ENCODE measurements at regions not wholly inside any gene's neighbourhood (a gene's known extent, or its start where the extent isn't known, plus 50 kb on each side); places are given as distances from the start of the nearest gene placed in this dataset.

DNA sequence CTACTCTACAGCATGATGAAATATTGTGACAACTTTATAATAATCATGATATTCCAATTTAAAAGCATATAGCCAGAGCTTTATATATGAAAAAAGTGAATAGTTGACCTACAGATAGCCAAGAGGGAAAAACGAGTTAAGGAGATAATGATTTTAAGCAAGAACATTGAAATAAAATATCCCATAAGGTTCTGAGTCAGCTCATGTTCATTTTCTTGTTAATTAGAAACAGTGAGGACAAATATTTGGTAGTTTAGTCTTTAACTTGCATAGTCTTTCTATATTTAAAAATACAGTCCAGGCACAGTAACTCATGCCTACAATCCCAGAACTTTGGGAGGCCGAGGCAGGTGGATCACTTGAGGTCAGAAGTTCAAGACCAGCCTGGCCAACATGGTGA, 55.8 kb upstream of the CDH6 start:
- DNase-seq (ENCODE audit: extremely low read depth, low read depth, low spot score): no peak

DNA sequence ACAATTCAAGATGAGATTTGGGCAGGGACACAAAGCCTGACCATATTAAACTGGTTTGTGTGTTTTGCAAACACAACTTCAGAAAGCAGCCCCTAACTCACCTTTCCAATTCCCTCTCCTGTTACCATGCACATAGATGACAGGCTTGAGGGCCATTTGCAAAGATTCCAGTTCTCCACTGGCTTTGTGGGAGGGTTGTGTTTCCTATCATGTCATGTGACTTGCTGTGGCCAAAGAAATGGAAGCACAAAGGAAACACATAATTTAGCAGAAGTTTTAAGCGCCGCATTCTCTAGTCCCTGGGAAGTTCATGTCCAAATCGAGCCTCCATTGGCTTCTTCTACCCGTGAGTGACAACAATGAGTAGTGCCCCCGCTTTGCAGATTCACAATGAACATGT, 57.9 kb upstream of the CDH6 start:
- DNase-seq (ENCODE audit: extremely low read depth, low read depth, low spot score): no peak

DNA sequence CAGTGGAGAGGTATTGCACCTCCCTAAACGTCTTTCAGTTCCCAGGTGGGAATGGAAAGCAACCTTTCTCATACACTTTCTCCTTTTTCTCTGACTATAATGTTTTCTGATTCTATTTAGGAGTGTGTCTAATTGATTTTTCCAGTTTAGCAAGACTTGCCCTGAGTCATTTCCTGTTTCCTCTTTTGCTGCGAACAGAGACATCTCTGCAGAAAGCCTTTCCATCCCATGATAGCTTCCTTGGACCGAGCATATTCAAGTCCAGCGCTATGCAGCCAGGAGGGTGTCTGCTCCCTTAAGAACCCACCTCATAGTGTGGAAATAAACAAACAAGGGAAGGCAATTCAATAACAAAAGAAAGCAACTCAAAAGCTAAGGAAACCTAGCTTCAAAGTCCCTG, 60.0 kb upstream of the CDH6 start:
- DNase-seq (ENCODE audit: extremely low read depth, low read depth, low spot score): peak; percentile 0

DNA sequence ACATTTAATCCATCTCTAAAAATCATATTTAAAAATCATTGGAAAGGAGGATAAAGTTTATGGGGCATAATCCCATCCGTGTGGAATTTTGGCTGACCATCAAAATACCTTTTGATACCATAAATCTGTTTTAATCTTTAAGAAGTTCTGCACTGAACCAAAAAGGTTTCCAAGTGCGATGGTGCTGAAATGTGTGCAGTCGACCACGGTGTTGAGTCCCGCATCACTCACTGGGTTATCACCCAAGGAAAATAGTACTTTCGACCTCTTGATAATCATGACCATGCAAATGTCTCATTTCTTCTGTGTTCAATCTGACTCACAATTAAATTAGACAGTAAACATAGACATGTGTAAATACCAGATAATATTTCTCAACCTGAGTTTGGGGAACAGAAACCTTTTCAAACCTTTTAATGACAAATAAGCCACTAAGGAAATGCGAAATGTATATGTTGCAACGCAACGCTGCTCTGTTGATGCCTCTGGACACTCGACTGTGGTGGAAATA, 62.0 kb upstream of the CDH6 start:
- DNase-seq (ENCODE audit: extremely low read depth, low read depth, low spot score): no peak

DNA sequence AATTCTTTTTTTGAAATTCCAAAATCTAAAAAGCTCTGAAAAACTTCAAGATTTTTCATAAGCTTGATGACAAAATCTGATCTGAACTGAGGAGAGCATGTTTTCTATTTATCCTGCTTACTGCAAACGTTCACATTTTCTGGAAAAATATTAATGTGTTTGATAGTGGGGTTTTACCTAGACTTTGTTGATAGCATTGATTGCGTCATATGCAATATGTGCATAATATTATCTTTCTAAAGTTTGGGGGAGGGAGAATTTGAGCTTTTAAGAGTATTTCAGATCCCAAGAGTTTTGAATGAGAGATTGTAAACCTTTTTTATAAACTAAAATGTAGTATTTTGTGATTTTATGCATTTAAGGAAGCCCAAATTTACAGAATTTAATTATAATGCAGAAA, 62.8 kb upstream of the CDH6 start:
- no peak for DNase-seq (ENCODE audit: extremely low read depth, low read depth, low spot score)

DNA sequence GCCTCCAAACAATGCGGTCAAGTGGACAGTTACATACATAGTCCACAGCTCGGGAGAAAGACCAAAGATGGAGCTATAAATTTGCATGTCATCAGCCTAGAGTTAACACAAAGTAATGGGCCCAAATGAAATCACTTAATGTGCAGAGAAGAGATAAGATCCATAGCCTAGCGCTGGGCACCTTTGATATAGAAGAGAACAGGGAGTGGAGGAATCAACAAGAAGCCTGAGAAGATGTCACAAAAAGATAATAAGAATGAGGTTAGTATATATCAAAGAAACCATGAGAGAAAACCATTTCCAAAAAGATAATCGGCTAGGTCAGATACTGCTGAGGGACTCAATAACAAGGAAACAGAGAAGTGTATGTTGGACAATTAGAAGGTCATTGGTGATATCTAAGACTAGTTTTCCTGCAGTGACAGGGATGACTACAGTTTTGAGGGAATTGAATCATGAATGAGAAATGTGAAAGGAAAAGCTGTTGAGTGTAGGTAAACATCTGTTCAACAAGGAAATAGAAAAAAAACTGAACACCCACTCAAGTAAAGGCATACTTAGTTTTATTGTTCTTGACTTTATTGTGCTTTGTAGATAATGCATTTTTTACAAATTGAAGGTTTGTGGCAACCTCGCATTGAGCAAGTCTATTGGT, 68.7 kb upstream of the CDH6 start:
- no peak for DNase-seq (ENCODE audit: extremely low read depth, low read depth, low spot score)

- DNase-seq (ENCODE audit: extremely low read depth, low read depth, low spot score): no peak
These were observed 69.5 kb upstream of the CDH6 start for GRCh38 chr5:31124026-31124425.

GRCh38 chr5:31122998-31123951, 70.2 kb upstream of the CDH6 start:
- DNase-seq (ENCODE audit: extremely low read depth, low read depth, low spot score): no peak

DNA sequence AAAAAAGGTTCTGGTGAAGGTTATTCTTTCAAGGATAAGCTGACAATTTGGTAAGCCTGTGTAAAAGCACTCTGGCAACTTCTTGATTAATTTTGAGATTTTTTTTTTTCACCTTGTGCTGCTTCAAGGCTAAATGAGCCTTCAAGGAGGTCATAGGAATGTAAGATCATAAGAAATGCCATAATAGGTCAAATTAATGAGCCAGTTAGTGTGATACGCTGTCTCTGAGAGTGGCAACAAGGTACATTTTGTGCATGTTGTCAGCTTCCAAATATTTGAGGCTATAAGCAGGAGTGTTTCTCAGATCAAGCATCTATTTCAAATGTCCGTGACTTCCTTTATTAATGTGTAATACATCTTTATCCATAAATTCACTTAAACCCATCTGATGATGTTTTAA, 72.3 kb upstream of the CDH6 start:
- no peak for DNase-seq (ENCODE audit: extremely low read depth, low read depth, low spot score)

GRCh38 chr5:31120642-31120948, 72.9 kb upstream of the CDH6 start:
- no peak for DNase-seq (ENCODE audit: extremely low read depth, low read depth, low spot score)

DNA sequence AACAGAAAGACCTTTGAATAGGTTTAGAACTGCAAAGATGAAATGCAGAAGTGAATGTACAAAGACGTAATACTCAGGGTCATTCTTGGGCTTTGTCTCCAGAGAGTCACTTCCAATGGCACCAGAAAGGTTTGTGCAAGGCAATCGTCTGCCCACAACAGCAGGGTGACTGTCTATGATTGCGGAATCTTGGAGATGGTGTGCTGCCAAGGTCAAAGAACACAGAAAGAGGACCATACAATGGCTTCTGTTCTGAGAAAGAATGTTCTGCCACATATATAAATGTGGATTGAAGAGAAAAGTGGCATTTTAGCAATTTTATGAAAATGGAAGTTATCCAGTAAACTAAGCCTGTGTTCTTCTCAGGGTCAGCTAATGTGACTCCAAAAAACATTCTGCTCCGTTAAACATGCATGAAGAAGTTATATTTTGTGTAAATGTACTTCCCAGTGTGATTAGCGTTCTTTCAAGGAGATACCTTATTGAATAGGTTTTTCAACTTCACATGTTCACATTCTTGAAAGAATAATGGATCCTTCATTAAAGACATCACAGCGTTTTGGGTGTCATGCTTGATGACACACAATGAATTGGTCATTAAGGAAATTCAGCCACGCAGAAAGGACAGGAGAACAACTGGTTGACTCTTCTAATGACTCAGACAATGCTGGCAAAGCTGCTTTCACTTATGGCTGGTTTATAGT, 73.4 kb upstream of the CDH6 start:
- no peak for DNase-seq (ENCODE audit: extremely low read depth, low read depth, low spot score)

- DNase-seq (ENCODE audit: extremely low read depth, low read depth, low spot score): no peak
These were observed 76.9 kb upstream of the CDH6 start for GRCh38 chr5:31116466-31117031.

- DNase-seq (ENCODE audit: extremely low read depth, low read depth, low spot score): no peak
These were observed 78.7 kb upstream of the CDH6 start for GRCh38 chr5:31114817-31115216.

GRCh38 chr5:31113666-31114350, 79.7 kb upstream of the CDH6 start:
- DNase-seq (ENCODE audit: extremely low read depth, low read depth, low spot score): no peak

DNA sequence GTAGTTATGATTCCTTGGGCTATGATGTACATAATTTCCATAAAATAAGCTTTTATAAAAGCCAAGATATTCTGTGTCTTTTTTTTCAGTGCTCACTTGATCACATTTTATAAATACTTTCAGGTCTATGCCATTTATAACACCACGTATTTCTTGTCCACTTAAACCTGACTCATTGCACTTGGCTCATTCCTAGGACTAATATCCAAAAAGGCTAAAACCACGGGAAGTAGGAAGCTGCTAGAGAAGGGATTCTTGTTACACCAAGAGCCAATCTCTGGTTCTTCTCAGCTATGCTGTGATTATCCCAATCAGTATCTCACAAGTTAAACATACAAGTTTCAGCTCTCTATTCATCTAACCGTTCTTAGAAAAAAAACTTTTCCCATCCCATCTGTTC, 80.4 kb upstream of the CDH6 start:
- no peak for DNase-seq (ENCODE audit: extremely low read depth, low read depth, low spot score)

- DNase-seq (ENCODE audit: extremely low read depth, low read depth, low spot score): no peak
These were observed 86.4 kb upstream of the CDH6 start for GRCh38 chr5:31107091-31107518.

- DNase-seq (ENCODE audit: extremely low read depth, low read depth, low spot score): no peak
These were observed 86.8 kb upstream of the CDH6 start for GRCh38 chr5:31106691-31107090.

DNA sequence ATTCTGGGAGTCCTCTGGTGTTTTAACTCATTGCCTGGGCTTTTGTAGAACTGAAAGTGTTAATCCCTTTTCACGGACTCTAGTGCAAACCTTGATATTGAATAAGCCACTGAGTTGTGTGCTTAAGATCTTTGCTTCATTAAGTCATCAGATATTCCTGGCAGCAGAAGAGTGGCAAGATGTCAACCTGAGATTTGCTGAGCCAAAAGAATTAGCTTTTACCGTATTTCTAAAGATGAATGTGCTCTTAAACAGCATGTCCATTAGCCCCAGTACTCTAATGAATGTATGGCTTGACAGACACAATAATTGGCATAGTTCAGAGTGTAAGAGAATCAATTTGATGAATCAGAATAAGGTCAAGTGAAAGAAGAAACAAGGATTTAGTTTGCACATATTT, 87.2 kb upstream of the CDH6 start:
- DNase-seq (ENCODE audit: extremely low read depth, low read depth, low spot score): no peak

DNA sequence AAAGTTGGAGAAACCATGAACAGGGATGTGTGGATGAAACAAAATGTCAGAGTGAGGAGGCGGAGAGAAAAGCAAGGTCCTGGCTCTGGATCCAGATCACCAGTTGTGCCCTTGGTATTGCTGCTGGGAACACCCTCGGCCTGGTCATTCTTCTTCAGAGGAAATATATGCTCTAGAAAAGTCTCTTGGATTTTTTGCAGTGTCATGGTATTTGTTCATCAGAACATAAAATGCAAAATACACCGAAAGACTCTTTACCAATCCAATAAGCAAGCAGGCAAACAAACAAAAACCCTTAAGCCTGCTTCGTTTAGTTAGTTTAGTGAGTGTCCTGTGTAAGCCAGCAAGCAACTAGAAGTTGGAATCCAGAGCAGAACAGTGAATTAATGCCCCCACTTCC, 88.7 kb upstream of the CDH6 start:
- DNase-seq (ENCODE audit: extremely low read depth, low read depth, low spot score): no peak

- DNase-seq (ENCODE audit: extremely low read depth, low read depth, low spot score): no peak
These were observed 92.6 kb upstream of the CDH6 start for GRCh38 chr5:31100781-31101310.

Measured in glomerular endothelial cell (primary cell).